H1 (cell line): ENCODE measurements at regions not wholly inside any gene's neighbourhood (a gene's known extent, or its start where the extent isn't known, plus 50 kb on each side); places are given as distances from the start of the nearest gene placed in this dataset.
"Not testable (repeated sequence)": the region's sequence is repeated elsewhere in the genome, so short reads cannot be mapped to it uniquely, and the experiment has no call there.

Experiments used
- CTCF ChIA-PET: fragments of 300-600 bp; sonication (Branson Sonifier 250); formaldehyde crosslinking; loops from one replicate; lab custom pipeline; 2021; ENCODE audit not compliant: partially characterized antibody; lab: Charles Lee
- POLR2A ChIA-PET: fragments of 300-600 bp; sonication (Branson Sonifier 250); formaldehyde crosslinking; loops from one replicate; lab custom pipeline; 2021; ENCODE audit warnings: inconsistent platforms; ENCODE audit not compliant: partially characterized antibody; lab: Charles Lee
- DNase-seq, 2 experiments: peaks; one replicate each; pipeline versions ENCODE4 v3.0.0 to v3.0.0-alpha.2; 2010 to 2022; ENCODE audit warnings: low spot score in 2 of 2, low read depth in 1 of 2, mixed read lengths in 1 of 2
- FAIRE-seq: peaks from 2 replicates; lab custom pipeline; 2011; peaks lifted over from hg19 to GRCh38; lab: Jason Lieb, UNC
- H2AFZ ChIP-seq: 2 replicates; pipeline ENCODE4 v1.8.1; 2012; ENCODE audit warnings: low read length, inconsistent platforms
- H2AK5ac ChIP-seq: 2 replicates; pipeline ENCODE4 v1.6.1; 2013; ENCODE audit warnings: low read depth, low read length
- H2BK120ac ChIP-seq: replicated peaks from 2 replicates; pipeline ENCODE3; 2013; ENCODE audit warnings: low read depth, low read length, inconsistent platforms
- H2BK12ac ChIP-seq: 2 replicates; pipeline ENCODE4 v1.6.1; 2013; ENCODE audit warnings: low read depth, low read length
- H2BK15ac ChIP-seq: 2 replicates; pipeline ENCODE4 v1.6.1; 2013; ENCODE audit warnings: low read length
- H2BK20ac ChIP-seq: 2 replicates; pipeline ENCODE4 v1.6.1; 2013; ENCODE audit warnings: low read length
- H2BK5ac ChIP-seq: 2 replicates; pipeline ENCODE4 v1.6.1; 2013; ENCODE audit warnings: low read depth, low read length
- H3K14ac ChIP-seq: 2 replicates; pipeline ENCODE4 v1.6.1; 2013; ENCODE audit warnings: inconsistent platforms; ENCODE audit not compliant: insufficient read length
- H3K18ac ChIP-seq: 2 replicates; pipeline ENCODE4 v1.6.1; 2013; ENCODE audit warnings: low read length; ENCODE audit errors: extremely low read depth
- H3K23ac ChIP-seq: 2 replicates; pipeline ENCODE4 v1.6.1; 2013; ENCODE audit warnings: inconsistent platforms; ENCODE audit not compliant: insufficient read length
- H3K23me2 ChIP-seq: 2 replicates; pipeline ENCODE4 v1.6.1; 2013; ENCODE audit warnings: low read depth, low read length
- H3K27ac ChIP-seq: 2 replicates; pipeline ENCODE4 v1.6.1; 2011; ENCODE audit warnings: low read depth, low read length, inconsistent platforms
- H3K27me3 ChIP-seq, 4 experiments: replicated peaks in 1 of 4; 1 replicate in 1 of 4; 2 replicates in 3 of 4; pipeline versions ENCODE4 v1.6.1 to v1.8.1; 2011 to 2013; ENCODE audit warnings: low read length in 3 of 4, mild to moderate bottlenecking in 3 of 4, inconsistent platforms in 2 of 4, mixed read lengths in 2 of 4, moderate library complexity in 1 of 4; ENCODE audit not compliant: control insufficient read depth in 3 of 4, insufficient read depth in 3 of 4; ENCODE audit errors: extremely low read depth in 1 of 4
- H3K36me3 ChIP-seq, 4 experiments: 2 replicates each; pipeline versions ENCODE4 v1.6.1 to v1.8.1; 2011 to 2013; ENCODE audit warnings: mild to moderate bottlenecking in 4 of 4, low read length in 3 of 4, moderate library complexity in 2 of 4, control low read depth in 1 of 4, inconsistent platforms in 1 of 4; ENCODE audit not compliant: insufficient read depth in 4 of 4, control insufficient read depth in 2 of 4
- H3K4ac ChIP-seq: replicated peaks from 2 replicates; pipeline ENCODE3; 2013; ENCODE audit warnings: low read length, low read depth, mixed read lengths, inconsistent platforms; ENCODE audit not compliant: insufficient read length
- H3K4me1 ChIP-seq, 4 experiments: replicated peaks in 1 of 4; 1 replicate in 1 of 4; 2 replicates in 3 of 4; pipeline versions ENCODE4 v1.6.1 to v1.8.1; 2011 to 2013; ENCODE audit warnings: low read length in 3 of 4, inconsistent platforms in 2 of 4, mixed read lengths in 1 of 4; ENCODE audit not compliant: insufficient read depth in 4 of 4, control insufficient read depth in 3 of 4
- H3K4me2 ChIP-seq, 2 experiments: 2 replicates each; pipeline versions ENCODE4 v1.6.1 to v1.8.1; 2011 to 2013; ENCODE audit warnings: low read depth in 2 of 2, low read length in 2 of 2, control low read depth in 1 of 2, inconsistent platforms in 1 of 2, mild to moderate bottlenecking in 1 of 2; ENCODE audit not compliant: insufficient read depth in 1 of 2
- H3K4me3 ChIP-seq, 4 experiments: fragments of 200-600, 300-600 bp in 1 of 4; sonication (generic), shearing (Covaris generic), sonication (Bioruptor Twin) in 1 of 4; 2 replicates each; pipeline versions ENCODE4 v1.5.1 to v1.8.1; 2011 to 2016; ENCODE audit warnings: low read length in 4 of 4, low read depth in 3 of 4, control low read depth in 2 of 4, inconsistent platforms in 2 of 4, mild to moderate bottlenecking in 2 of 4, mixed read lengths in 1 of 4, moderate library complexity in 1 of 4; ENCODE audit not compliant: insufficient read depth in 2 of 4; ENCODE audit errors: extremely low read depth in 1 of 4
- H3K56ac ChIP-seq: replicated peaks from 2 replicates; pipeline ENCODE3; 2013; ENCODE audit warnings: low read depth, mild to moderate bottlenecking, mixed read lengths, low read length, inconsistent platforms; ENCODE audit not compliant: insufficient read length
- H3K79me1 ChIP-seq: 2 replicates; pipeline ENCODE4 v1.6.1; 2013; ENCODE audit warnings: low read depth, low read length, control low read depth
- H3K79me2 ChIP-seq, 2 experiments: 2 replicates each; pipeline versions ENCODE4 v1.6.1 to v1.8.1; 2012 to 2013; ENCODE audit warnings: low read length in 2 of 2, mild to moderate bottlenecking in 2 of 2, inconsistent platforms in 1 of 2; ENCODE audit not compliant: insufficient read depth in 2 of 2, control insufficient read depth in 1 of 2
- H3K9ac ChIP-seq, 4 experiments: replicated peaks in 1 of 4; 1 replicate in 1 of 4; 2 replicates in 3 of 4; pipeline versions ENCODE4 v1.6.1 to v1.8.1; 2011 to 2013; ENCODE audit warnings: low read depth in 3 of 4, low read length in 3 of 4, control low read depth in 2 of 4, mild to moderate bottlenecking in 2 of 4, moderate library complexity in 2 of 4, inconsistent platforms in 1 of 4; ENCODE audit errors: extremely low read depth in 1 of 4
- H3K9me3 ChIP-seq, 2 experiments: 2 replicates each; pipeline versions ENCODE4 v1.6.1 to v1.8.1; 2012 to 2013; ENCODE audit warnings: mild to moderate bottlenecking in 2 of 2, moderate library complexity in 2 of 2, control low read depth in 1 of 2, inconsistent platforms in 1 of 2, low read depth in 1 of 2, low read length in 1 of 2, mixed read lengths in 1 of 2; ENCODE audit not compliant: insufficient read depth in 2 of 2
- H4K20me1 ChIP-seq, 2 experiments: replicated peaks in 1 of 2; 2 replicates each; pipeline versions ENCODE3 to v1.8.1; 2011 to 2013; ENCODE audit warnings: inconsistent platforms in 2 of 2, low read length in 2 of 2, mild to moderate bottlenecking in 1 of 2; ENCODE audit not compliant: insufficient read depth in 2 of 2, control insufficient read depth in 1 of 2
- H4K5ac ChIP-seq: 2 replicates; pipeline ENCODE4 v1.6.1; 2013; ENCODE audit warnings: low read length, low read depth, mixed read lengths, inconsistent platforms; ENCODE audit not compliant: insufficient read length
- H4K8ac ChIP-seq: 2 replicates; pipeline ENCODE4 v1.8.0; 2013; ENCODE audit warnings: mild to moderate bottlenecking, moderate library complexity, low read length, inconsistent platforms; ENCODE audit not compliant: insufficient read depth; ENCODE audit errors: extremely low read depth
- H4K91ac ChIP-seq: replicated peaks from 2 replicates; pipeline ENCODE3; 2013; ENCODE audit warnings: low read length, mixed read lengths, inconsistent platforms; ENCODE audit not compliant: insufficient read length
- CHD2 ChIP-seq: IDR thresholded peaks from 2 replicates; pipeline ENCODE4 v1.6.1; 2012; ENCODE audit warnings: low read length, improper control_type of control experiment
- POLR2AphosphoS5 ChIP-seq: IDR thresholded peaks from 2 replicates; pipeline ENCODE4 v1.6.1; 2011; ENCODE audit warnings: low read depth, low read length
- WGBS, 2 experiments: shearing (Covaris generic) in 1 of 2; methylation state at CpG; one replicate each; pipeline versions ENCODE4 v1.1.6 to v1.1.7; 2013 to 2015; ENCODE audit warnings: low lambda C conversion rate in 2 of 2, mixed read lengths in 2 of 2, inconsistent platforms in 1 of 2, low coverage in 1 of 2, missing lambda C conversion rate in 1 of 2; ENCODE audit not compliant: insufficient replicate concordance in 2 of 2, insufficient coverage in 1 of 2, insufficient read length in 1 of 2; ENCODE audit errors: extremely low coverage in 1 of 2, missing lambda C conversion rate in 1 of 2; 5-methylcytosine and 5-hydroxymethylcytosine counted together

GRCh38 chr7:79761876-79762429 lies 308.5 kb upstream of the MAGI2 start:
- CTCF ChIA-PET, result no interaction called here
- POLR2A ChIA-PET, result no interaction called here
- Histone ChIP-seq H3K4me2 (no peak overlapping the region), H4K20me1 (no peaks in the 10 kb centered on the region), H3K9me3 (no peaks in the 10 kb centered on the region), H2BK20ac (no peak overlapping the region), H2BK15ac (no peak overlapping the region), H3K56ac (no peak overlapping the region), H2AK5ac (no peak overlapping the region), H3K4me3 (no peak overlapping the region), H3K14ac (no peak overlapping the region), H3K27ac (no peak overlapping the region), H3K4me1 (no peaks in the 10 kb centered on the region), H3K4ac (no peak overlapping the region), H3K79me2 (no peaks in the 10 kb centered on the region), H4K91ac (no peak overlapping the region), H4K5ac (no peak overlapping the region), H2BK120ac (no peak overlapping the region), H2BK5ac (no peak overlapping the region), H3K36me3 (no peaks in the 10 kb centered on the region), H4K8ac (no peak overlapping the region), H3K23ac (no peak overlapping the region), H3K79me1 (no peaks in the 10 kb centered on the region), H3K18ac (no peak overlapping the region), H2AFZ (no peak overlapping the region), H2BK12ac (no peak overlapping the region), H3K23me2 (no peaks in the 10 kb centered on the region), H3K9ac (no peak overlapping the region), H3K27me3 (no peaks in the 10 kb centered on the region)
- TF ChIP-seq POLR2AphosphoS5 (no peak), CHD2 (no peak)
- DNase-seq (no peak), FAIRE-seq (no peak)
- WGBS, 2 experiments, result 95% methylated on average over 2 of the region's 2 CpGs; no CpG with 5 or more reads in 1 of the 2 experiments

GRCh38 chr7:79750941-79751340 lies 297.5 kb upstream of the MAGI2 start:
- H3K4me3 ChIP-seq, H4K8ac ChIP-seq, H3K56ac ChIP-seq, H4K20me1 ChIP-seq, H3K18ac ChIP-seq, H3K23me2 ChIP-seq, H3K4me2 ChIP-seq, H2BK5ac ChIP-seq, POLR2A ChIA-PET, H2BK15ac ChIP-seq, H3K27me3 ChIP-seq, CTCF ChIA-PET, H4K91ac ChIP-seq, FAIRE-seq, H3K27ac ChIP-seq, H3K9me3 ChIP-seq, DNase-seq, H3K36me3 ChIP-seq, H2BK120ac ChIP-seq, H3K79me1 ChIP-seq, H3K4me1 ChIP-seq, H2AFZ ChIP-seq, H2BK20ac ChIP-seq, H2AK5ac ChIP-seq, H2BK12ac ChIP-seq, H3K9ac ChIP-seq, H3K79me2 ChIP-seq, H4K5ac ChIP-seq, H3K4ac ChIP-seq, H3K14ac ChIP-seq, H3K23ac ChIP-seq: not testable (repeated sequence)
- 94% methylated on average over 7 of the region's 8 CpGs; no CpG with 5 or more reads in 1 of the 2 experiments for WGBS, 2 experiments
